ENCODE measurements at regions not wholly inside any gene's neighbourhood (a gene's known extent, or its start where the extent isn't known, plus 50 kb on each side); places are given as distances from the start of the nearest gene placed in this dataset.
A peak's percentile ranks its signal among the peaks of the same experiment; 100 is the strongest.

DNA sequence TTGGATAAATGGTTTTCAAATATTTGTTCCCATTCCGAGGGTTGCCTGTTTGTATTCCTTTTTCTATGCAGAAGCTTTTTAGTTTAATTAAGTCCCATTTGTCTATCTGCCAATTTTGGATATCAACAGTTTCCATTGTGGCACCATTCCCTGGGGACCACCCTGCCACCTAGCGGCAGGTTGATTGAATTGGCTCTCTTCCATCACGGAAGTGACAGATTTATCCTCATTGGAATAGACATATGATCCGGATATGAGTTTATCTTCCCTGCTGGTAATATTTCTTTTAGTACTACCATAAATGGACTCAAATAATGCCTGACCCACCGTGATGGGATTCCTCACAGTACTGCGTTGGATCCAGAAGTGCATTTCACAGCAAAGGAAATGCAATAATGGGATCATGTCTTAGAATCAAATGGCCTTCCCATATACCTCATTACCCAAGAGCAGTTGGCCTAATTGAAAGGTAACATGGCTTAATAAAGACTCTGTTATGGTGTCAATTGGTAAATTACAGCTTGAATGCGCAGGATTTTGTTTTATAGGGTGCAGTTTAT lies 327.0 kb downstream of the BMP2 start:
- peak; percentile 55 for DNase-seq (ENCODE audit: extremely low spot score)
- CTCF ChIA-PET = interaction anchor here (0.6 to 0.7 kb wide), 2 partner anchors 265 to 764 kb away, joined by 3 read pairs; no protein-coding TSS in a partner anchor
- TF ChIP-seq ZNF384 (IDR thresholded peaks at IDR 0.05) (no peak), SUZ12 (IDR thresholded peaks at IDR 0.05) (no peak)
- TF ChIP-seq, protein P1, sequence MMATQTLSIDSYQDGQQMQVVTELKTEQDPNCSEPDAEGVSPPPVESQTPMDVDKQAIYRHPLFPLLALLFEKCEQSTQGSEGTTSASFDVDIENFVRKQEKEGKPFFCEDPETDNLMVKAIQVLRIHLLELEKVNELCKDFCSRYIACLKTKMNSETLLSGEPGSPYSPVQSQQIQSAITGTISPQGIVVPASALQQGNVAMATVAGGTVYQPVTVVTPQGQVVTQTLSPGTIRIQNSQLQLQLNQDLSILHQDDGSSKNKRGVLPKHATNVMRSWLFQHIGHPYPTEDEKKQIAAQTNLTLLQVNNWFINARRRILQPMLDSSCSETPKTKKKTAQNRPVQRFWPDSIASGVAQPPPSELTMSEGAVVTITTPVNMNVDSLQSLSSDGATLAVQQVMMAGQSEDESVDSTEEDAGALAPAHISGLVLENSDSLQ (IDR thresholded peaks at IDR 0.05) = peak; percentile 33
- POLR2A ChIA-PET = interaction anchor here (0.6 kb wide), 1 partner anchor 34 kb away, joined by 3 read pairs; no protein-coding TSS in a partner anchor

DNA sequence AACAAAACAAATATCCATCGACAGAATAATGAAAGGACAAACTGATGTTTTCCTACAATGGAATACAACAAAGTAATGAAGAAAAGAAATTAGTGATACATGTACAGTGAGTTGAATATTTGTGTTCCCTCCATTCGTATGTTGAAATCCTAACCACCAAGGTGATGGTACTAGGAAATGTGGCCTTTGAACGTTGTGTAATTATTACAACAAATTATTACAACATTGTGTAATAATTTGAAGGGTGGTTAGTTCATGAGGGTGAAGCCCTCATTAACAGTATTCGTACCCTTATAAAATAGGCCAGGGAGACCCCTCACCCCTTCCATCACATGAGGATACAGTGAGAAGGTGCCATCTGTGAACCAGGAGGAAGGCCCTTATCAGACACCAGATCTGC lies 339.4 kb downstream of the BMP2 start:
- ChIA-PET POLR2A (no interaction called here), CTCF (no interaction called here)
- TF ChIP-seq CTBP1 (IDR thresholded peaks at IDR 0.05; ENCODE audit: borderline replicate concordance) = no peak
- no peak for TF ChIP-seq FOXA1 (IDR thresholded peaks at IDR 0.05)
- no peak for TF ChIP-seq ARNT (IDR thresholded peaks at IDR 0.05)
- TF ChIP-seq ELF4 (IDR thresholded peaks at IDR 0.05) = no peak
- TF ChIP-seq BHLHE40 (IDR thresholded peaks at IDR 0.05; ENCODE audit: borderline replicate concordance) = no peak
- TF ChIP-seq HDGF (IDR thresholded peaks at IDR 0.05; ENCODE audit: borderline replicate concordance) = no peak
- no peak for TF ChIP-seq TARDBP (IDR thresholded peaks at IDR 0.05)
- no peak for TF ChIP-seq NFRKB (IDR thresholded peaks at IDR 0.05)
- TF ChIP-seq ZNF384 (IDR thresholded peaks at IDR 0.05) = no peak
- TF ChIP-seq FOXM1 (IDR thresholded peaks at IDR 0.05; ENCODE audit: borderline replicate concordance) = no peak
- TF ChIP-seq L3MBTL2 (conservative IDR thresholded peaks at IDR 0.05) = no peak
- TF ChIP-seq LEF1 (IDR thresholded peaks at IDR 0.05; ENCODE audit: borderline replicate concordance) = no peak
- no peak for TF ChIP-seq FOXK2 (IDR thresholded peaks at IDR 0.05)
- TF ChIP-seq SP1 (IDR thresholded peaks at IDR 0.05) = no peak
- TF ChIP-seq, protein P1 (IDR thresholded peaks at IDR 0.05) = no peak
- no peak for TF ChIP-seq SUZ12 (IDR thresholded peaks at IDR 0.05)
- DNase-seq (ENCODE audit: extremely low spot score) = no peak

DNA sequence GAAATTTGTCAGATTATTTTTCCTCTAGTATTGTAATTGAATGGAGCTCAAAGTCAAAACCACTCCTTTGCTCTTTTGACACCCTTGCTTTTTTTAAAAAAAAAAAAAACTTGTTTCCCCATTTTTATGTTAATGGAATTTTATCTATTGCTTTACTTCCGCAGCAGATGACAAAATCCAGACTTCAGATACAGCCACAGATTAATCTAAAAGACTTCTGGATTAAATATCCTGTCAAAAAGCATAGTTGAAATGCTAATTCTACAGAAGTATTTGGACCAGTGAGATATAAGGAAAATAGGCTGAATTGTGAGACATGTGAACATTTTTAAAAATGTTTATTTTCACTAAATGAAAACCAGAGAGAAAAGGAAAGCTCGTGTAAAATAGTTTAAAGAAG lies 341.4 kb downstream of the BMP2 start:
- POLR2A ChIA-PET = no interaction called here
- CTCF ChIA-PET = no interaction called here
- TF ChIP-seq LEF1 (IDR thresholded peaks at IDR 0.05; ENCODE audit: borderline replicate concordance) (no peak), SUZ12 (IDR thresholded peaks at IDR 0.05) (no peak), SP1 (IDR thresholded peaks at IDR 0.05) (no peak), FOXK2 (IDR thresholded peaks at IDR 0.05) (no peak), ARNT (IDR thresholded peaks at IDR 0.05) (no peak), NFRKB (IDR thresholded peaks at IDR 0.05) (no peak), FOXA1 (IDR thresholded peaks at IDR 0.05) (no peak), FOXM1 (IDR thresholded peaks at IDR 0.05; ENCODE audit: borderline replicate concordance) (no peak), BHLHE40 (IDR thresholded peaks at IDR 0.05; ENCODE audit: borderline replicate concordance) (no peak), L3MBTL2 (conservative IDR thresholded peaks at IDR 0.05) (no peak), CTBP1 (IDR thresholded peaks at IDR 0.05; ENCODE audit: borderline replicate concordance) (no peak), TARDBP (IDR thresholded peaks at IDR 0.05) (no peak), ZNF384 (IDR thresholded peaks at IDR 0.05) (no peak), ELF4 (IDR thresholded peaks at IDR 0.05) (no peak), HDGF (IDR thresholded peaks at IDR 0.05; ENCODE audit: borderline replicate concordance) (no peak)
- TF ChIP-seq, protein P1 (IDR thresholded peaks at IDR 0.05) = no peak
- DNase-seq (ENCODE audit: extremely low spot score) = no peak

DNA sequence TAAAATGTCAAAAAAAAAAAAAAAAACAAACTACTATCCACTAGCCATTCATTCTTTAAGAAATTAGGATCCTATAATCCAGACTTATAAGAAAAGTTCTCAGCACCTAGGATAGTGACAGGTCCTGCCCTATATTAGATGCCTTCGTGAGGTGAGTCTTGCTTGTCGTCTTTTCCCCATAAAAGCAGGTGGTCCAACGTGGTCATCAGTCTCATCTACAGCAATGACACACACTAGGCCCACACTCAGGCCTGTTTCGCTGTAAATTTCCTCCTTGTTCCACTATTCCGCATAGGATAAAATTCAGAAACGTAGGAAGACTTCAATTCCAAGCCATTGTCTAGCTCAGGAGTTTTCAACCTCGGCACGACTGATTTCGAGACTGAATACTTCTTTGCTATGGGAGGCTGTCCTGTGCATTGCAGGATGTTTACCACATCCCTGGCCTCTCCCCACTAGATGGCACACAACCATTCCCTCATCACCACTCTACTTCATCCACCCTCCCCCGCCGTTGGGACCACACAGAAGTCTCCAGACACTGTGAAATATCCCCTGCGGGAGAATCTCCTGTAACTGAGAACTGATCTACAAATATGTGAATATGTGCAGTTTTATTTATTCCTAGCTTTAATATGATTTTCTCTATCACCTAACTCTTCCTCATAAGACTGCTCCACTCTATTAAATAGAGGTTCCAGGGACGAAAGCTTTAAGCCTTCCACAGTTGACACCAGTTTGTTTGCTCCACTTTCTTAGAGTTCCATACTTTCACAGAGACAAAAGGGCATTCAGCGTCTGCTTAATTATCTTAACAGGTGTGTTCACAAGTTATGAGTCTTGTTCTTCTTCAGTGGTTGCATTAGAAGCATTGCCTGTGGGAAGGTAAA lies 346.3 kb downstream of the BMP2 start:
- ChIA-PET CTCF (interaction anchor here (1.8 kb wide), 1 partner anchor 9 kb away, joined by 10 read pairs; no protein-coding TSS in a partner anchor), POLR2A (no interaction called here)
- peak; percentile 34 for DNase-seq (ENCODE audit: extremely low spot score)
- no peak for TF ChIP-seq FOXA1 (IDR thresholded peaks at IDR 0.05)
- TF ChIP-seq, protein P1 (IDR thresholded peaks at IDR 0.05) = no peak
- no peak for TF ChIP-seq ZNF384 (IDR thresholded peaks at IDR 0.05)

DNA sequence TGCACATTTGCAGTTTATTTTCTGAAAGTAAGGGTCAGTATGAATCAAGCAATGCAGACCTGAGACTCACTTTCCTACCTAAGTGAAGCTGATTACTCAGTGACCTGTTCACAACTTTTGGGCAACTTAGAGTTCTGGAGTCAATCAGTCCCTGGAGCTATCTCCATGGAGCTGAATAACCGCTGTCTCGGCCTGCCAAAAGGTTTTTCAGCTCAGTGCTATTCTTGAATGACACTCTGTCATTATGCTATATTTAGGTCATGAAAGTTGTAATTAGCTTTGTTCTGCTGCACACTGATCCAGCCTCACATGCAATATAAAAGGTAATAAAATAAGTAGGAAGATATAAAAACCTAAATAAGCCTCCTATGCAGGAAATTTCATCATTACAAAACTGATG lies 356.0 kb downstream of the BMP2 start:
- TF ChIP-seq BHLHE40 (IDR thresholded peaks at IDR 0.05; ENCODE audit: borderline replicate concordance) (no peak), LEF1 (IDR thresholded peaks at IDR 0.05; ENCODE audit: borderline replicate concordance) (no peak), L3MBTL2 (conservative IDR thresholded peaks at IDR 0.05) (no peak), ARNT (IDR thresholded peaks at IDR 0.05) (no peak), FOXM1 (IDR thresholded peaks at IDR 0.05; ENCODE audit: borderline replicate concordance) (no peak), CTBP1 (IDR thresholded peaks at IDR 0.05; ENCODE audit: borderline replicate concordance) (no peak)
- TF ChIP-seq, protein P1 (IDR thresholded peaks at IDR 0.05) = no peak
- CTCF ChIA-PET = interaction anchor here (1.0 to 2.3 kb wide), 2 partner anchors 10 to 357 kb away, joined by 3 to 10 read pairs; no protein-coding TSS in a partner anchor
- POLR2A ChIA-PET = no interaction called here
- DNase-seq (ENCODE audit: extremely low spot score) = no peak
